ENCODE measurements at regions not wholly inside any gene's neighbourhood (a gene's known extent, or its start where the extent isn't known, plus 50 kb on each side); places are given as distances from the start of the nearest gene placed in this dataset.
"Not testable (repeated sequence)": the region's sequence is repeated elsewhere in the genome, so short reads cannot be mapped to it uniquely, and the experiment has no call there.

DNA sequence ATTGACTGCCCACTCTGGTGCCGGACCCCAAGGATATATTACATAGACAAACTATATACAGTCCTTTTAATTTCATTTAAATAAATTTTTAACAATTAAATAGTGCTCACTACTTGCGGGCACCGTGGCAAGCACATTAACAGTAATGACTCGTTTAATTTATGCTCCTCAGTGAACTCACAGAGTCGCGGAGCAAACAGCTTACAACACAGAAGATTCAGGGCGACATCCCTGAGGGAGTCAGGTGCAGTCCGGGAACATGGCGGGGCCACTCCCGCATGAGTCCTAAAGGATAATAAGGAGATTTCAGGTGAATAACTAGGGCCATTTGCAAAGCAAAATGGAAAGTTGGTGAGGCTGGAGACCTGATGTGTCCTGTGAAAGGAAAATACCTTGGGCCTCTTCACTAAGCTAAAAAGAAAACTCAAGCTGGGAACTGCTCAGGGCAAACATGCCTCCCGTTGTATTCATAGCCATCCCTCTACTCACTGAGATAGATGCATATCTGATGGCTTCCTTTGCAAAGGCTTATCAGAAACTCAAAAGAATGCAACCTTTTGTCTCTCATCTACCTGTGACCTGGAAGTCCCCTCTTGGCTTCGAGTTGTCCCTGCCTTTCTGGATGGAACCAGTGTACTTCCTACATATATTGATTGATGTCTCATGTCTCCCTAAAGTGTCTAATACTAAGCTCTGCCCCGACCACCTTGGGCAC lies 125.6 kb downstream of the KLF6 start:
- DNase-seq, result no peak

DNA sequence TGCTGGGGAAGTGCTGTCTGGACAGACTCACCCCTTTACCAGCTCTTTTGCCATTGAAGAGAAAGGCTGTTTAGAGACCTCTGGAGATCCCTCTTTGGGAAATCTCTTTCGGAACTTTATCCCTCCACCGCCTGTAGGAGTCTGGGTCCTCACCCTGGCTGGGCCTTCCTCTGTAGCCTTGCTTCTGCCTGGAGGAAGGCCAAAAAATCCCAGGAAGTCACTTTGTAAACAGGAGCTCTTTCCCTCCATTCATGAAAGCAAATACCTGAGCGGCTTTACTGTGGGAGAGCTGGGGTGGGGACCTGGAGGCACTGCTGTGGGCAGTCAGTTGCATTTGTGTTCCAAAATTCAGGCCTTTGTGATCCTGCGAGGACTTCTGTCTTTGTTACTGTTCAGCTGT lies 126.2 kb downstream of the KLF6 start:
- no peak for DNase-seq

DNA sequence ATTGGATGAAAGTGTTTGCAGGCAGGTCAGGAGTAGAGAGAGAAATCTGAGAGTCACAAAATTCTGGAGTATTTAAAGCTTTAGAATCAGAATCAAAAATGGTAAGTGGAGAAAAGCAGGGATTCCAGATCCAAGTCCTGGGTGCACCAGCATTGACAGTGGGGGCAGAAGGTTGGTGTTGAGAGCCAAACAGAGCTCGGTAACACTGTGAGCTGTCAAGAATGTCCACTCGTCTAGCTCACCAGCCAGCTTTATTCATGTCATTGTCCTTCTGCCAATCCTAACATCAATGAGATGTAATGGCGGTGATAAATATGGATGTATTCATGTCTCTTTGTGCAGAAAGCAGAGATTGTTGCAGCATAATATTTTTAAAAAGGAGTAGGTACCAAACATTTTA lies 128.8 kb downstream of the KLF6 start:
- no peak for DNase-seq

DNA sequence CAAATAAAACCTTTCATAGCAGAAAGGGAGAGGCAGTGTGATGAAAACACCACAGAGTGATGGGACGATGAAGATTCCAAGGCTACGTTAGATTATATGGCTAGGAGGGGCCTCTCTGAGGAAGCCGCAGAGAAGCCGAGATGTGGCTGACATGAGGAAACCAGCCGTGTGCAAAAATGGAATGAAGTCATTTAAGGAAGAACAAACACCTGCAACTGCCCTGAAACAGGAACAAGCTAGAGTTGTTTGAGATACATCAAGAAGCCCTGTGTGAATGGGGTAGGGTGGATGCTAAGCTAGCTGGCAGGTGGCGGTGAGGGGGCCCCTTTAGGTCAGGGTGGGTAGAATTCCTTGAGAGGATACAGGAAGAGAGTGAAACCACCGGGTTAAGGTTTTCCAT lies 129.5 kb downstream of the KLF6 start:
- DNase-seq, result no peak

DNA sequence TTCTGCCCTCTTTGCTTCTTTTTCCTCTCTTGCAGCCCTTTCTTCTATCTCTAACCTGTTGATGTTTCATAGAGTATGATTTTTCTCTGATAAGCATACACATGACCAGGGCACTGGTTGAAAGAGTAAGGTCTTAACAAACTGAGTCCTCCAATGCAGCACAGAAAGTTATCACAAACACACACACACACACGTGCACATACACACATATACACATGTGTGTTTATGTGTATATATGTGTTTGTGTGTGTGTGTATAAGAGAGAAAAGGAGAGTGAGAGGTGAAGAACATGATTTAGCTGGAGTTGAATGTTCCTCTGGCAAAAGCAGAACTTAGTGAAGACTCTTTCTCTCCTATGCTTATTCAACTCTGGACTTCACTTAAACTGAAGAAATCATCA lies 130.0 kb downstream of the KLF6 start:
- DNase-seq, result no peak

DNA sequence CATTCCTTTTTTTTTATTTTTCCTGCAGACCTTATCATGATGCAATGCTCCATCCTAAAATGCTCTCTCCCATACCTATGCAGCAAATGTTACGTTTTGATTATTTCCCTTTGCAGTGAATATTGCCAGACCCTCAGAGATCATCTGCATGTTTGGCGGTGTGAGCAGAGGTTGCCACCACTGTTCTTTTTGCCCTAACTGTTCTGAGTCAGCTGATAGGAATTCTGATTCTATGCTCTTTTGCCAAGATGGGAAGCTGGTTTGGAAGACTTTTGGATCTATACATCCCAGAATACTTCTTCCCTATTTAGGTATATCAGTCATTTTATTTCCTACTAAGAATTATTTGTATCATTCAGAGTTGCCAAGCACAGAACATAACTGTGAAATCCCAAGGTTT lies 130.5 kb downstream of the KLF6 start:
- no peak for DNase-seq

DNA sequence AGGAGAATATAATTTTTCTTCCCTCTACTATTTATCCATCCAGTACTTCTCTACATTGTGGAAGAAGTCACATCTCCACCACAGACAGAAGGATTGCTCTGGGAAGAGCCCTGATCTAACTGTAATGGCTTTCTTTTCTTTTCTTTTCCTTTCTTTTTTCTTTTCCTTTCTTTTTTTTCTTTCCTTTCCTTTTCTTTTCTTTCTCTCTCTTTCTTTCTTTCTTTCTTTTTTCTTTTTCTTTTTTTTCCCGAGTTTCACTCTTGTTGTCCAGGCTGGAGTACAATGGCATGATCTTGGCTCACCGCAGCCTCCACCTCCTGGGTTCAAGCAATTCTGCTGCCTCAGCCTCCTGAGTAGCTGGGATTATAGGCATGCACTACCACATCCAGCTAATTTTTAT lies 131.7 kb downstream of the KLF6 start:
- DNase-seq, result not testable (repeated sequence)

DNA sequence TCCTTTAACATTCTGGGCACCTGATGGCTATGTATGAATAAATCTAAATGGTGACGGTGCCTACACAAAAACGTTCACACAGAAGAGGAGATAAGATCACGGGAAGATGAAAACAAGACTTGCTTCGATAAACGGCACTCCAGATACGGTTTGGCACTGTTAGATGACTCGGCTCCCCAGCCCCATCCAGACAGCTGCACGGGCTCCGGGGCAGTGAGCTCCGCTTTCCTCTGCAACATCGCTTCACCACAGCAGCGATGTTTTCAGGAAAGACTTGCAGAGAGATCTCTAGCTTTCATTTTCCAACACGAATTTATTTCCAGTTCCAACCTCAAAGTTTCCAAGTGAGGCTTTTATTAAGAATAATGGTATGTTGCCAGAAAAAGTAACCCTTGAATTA lies 132.1 kb downstream of the KLF6 start:
- peak; percentile 64 for DNase-seq

DNA sequence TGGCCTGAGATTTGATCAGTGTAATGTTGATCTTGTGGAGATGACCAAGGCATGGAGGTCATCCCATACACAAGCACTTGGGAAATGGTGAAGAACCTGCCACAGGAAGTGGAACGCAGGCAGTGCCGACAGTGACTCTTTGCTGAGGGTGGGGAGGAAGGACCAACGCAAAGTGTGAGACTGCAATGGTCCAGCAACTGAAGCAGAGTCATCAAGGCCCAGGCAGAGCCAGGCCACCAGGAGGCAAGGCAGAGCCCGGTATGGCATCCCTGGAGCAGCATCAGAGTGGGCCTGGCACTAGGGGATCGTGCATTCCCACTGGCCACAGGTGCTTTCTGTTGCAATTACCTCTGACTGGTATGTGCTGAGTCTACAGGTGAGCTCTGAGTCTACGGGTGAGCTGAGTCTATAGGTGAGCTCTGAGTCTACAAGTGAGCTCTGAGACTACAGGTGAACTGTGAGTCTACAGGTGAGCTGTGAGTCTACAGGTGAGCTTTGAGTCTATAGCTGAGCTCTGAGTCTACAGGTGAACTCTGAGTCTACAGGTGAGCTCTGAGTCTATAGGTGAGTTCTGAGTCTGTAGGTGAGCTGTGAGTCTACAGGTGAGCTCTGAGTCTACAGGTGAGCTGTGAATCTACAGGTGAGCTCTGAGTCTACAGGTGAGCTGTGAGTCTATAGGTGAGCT lies 132.9 kb downstream of the KLF6 start:
- no peak for DNase-seq

DNA sequence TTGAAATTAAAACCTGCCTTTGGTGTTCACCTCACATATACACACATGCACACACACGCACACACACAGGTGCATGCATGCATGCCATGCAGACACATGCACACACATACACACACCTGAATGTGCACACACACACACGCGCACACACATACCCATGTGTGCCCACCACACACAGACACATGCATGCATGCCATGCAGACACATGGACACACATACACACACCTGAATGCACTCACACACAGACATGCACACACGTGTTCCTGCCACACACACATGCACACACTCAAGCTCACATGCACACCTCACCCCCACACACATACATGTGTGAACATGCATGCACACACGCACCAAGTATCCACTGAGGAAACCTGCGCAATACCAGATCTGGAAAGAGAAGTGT lies 136.4 kb downstream of the KLF6 start:
- no peak for DNase-seq

DNA sequence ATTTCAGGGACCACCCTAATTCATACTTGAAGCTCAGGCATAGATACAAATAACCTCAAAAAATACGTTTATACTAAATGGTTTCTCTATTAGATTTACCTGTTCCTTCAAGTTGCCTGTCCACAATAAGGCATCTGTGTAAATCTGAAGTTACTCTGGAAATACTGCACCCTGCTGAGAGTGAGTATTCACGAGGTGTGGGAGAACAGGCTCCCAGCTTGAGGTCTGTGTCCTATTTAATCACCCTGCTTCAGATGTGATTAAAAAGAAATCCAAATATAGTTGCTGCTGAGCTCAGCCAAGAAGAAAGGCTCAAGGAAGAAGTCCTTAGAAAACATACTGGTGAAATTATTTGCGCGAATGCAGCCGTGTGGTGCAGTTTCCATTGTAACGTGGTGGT lies 136.8 kb downstream of the KLF6 start:
- no peak for DNase-seq

DNA sequence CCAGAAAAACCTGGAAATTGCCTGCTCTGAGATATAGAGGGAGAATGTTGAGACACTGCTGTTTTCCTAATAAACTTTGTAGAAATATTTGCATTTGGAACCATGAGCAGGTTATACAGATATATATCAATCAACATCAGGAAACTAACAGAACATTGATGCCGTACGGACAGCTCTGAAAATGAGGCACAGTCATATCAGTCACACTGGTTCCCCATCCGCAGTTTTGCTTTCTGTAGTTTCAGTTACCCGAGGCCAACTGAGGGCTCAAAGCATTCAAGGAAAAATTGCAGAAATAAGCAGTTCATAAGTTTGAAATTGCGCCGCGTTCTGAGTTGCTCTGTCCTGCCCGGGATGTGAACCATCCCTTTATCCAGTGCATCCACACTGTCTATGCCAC lies 137.9 kb downstream of the KLF6 start:
- no peak for DNase-seq

DNA sequence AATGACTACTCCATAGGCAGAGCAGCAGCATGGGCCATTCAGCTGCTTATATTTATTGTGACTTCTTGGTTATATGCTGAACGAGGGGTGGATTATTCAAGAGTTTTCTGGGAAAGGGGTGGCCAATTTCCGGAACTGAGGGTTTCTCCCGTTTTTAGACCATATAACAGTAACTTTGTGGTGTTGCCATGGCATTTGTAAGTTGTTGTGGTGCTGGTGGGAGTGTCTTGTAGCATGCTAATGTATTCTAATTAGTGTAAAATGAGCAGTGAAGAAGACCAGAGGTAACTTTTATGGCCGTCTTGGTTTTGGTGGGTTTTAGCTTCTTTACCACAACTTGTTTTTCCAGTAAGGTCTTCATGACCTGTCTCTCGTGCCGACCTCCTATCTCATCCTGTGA lies 139.6 kb downstream of the KLF6 start:
- no peak for DNase-seq

DNA sequence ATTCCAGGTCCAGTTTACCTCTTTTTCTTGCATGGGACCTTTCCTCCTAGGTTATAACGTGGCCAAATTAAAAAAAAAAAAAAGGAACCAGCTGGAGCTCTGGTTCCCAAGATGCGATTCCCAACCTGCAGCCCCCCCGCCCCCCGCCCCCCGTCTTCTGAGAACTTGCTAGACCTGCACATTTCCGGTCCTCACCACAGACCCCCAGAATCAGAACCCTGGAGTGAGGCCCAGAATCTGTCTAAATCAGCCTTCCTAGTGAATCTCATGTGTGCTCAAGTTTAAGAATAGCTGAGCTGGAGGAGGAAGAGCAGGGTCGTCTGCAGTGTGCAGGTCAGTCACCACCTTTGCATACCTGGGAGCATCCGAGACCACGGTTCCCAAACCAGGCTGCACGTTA lies 144.2 kb downstream of the KLF6 start:
- DNase-seq, result peak; percentile 22

DNA sequence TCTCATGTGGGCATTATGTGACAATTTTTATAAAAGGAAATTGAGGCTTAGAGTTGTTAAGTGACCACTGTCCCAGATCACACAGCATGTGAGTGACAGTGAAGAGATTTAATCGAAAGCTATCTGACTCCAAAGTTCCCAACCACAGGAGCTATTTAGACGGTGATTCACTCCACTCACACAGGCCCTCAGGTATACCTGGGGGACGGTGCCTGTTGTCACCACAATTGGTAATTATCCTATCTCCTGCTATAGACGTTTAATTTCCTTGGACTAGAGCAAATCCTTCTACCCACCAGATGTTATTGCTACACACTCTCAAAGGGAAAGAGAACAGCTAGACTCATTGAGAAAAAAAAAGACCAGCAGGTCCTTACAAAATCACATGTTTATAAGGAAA lies 145.5 kb downstream of the KLF6 start:
- no peak for DNase-seq

DNA sequence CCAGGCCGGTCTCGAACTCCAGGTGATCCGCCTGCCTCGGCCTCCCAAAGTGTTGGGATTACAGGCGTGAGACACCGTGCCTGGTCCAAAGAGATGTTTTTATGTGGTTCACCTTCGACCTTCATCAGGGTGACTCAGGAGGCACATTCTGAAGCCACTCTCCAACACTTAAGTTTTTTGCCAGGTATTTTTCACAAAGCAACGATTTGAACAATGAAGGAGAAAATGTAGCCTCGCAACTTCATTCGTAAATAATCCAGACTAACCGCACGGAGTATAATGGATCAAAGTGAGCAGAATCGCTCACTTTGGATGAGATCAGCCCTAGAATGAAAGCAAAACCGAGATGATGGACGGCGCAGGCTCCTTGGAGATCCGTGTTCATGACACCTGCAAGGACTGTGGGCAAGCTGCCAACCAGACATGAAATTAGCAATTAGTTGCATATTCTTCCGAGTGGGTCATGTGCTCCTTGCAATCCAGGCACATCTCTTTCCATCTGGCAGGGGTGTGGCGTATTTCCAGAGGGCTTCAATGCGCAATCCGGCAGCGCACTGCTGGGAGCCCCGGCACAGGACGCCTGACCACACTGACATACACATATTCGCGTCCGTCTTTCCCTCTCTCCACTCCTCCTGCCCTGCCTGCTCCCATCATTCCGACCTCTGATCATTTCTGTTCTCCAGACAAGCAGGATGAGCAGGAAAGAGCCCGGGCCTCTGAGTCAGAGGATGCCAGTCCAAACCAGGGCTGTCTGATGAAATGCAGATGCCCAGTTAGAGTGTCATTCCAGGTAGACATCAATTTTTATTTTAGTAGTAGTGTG lies 148.4 kb downstream of the KLF6 start:
- peak; percentile 66 for DNase-seq

DNA sequence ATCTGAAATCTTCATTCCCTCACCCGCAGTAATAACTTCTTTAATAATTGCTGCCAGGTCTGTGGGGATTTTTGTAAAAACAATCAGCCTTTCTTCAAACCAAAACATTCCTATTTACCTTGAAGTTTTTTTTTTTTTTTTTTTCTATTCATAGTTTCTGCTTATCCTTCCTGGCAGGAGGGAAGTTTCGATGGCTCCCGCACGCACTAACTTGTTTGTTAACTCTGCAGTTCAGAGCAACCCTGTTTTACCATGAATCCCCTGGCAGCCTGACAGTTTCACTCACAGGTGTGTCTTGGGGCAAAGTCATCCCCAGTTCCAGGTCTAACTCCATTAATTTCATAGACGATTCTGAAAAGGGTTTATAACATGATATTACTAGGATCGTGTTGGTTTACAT lies 149.3 kb downstream of the KLF6 start:
- DNase-seq, result peak; percentile 49

DNA sequence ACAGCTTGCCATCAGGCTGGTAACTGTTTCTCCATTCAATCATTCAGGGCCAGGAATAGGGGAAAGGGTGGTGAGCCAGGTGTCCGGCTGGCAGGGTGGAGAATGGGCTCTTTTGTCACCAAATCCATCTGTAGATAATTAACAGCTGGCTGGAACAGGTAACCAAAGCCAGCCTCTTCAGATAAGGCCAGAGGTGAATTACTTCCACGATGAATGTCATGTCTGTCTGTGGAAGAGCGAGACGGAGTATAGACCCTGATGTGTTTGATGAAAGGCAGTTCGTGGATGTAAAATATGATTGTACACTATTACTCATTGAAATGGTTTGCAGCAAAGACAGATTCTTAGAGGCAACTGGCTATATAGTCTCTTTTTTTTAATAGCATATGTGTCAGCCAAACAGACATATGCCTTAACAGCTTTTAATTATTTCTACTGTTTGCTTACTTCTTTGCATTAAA lies 149.8 kb downstream of the KLF6 start:
- no peak for DNase-seq

DNA sequence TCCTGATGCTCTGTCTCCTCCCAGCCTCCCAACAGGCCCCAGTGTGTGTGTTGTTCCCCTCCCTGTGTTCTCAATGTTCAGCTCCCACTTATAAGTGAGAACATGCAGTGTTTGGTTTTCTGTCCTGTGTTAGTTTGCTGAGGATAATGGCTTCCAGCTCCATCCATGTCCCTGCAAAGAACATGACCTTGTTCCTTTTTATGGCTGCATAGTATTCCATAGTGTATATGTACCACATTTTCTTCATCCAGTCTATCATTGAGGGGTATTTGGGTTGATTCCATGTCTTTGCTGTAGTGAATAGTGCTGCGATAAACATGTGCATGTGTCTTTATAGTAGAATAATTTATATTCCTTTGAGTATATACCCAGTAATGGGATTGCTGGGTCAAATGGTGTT lies 150.4 kb downstream of the KLF6 start:
- not testable (repeated sequence) for DNase-seq

DNA sequence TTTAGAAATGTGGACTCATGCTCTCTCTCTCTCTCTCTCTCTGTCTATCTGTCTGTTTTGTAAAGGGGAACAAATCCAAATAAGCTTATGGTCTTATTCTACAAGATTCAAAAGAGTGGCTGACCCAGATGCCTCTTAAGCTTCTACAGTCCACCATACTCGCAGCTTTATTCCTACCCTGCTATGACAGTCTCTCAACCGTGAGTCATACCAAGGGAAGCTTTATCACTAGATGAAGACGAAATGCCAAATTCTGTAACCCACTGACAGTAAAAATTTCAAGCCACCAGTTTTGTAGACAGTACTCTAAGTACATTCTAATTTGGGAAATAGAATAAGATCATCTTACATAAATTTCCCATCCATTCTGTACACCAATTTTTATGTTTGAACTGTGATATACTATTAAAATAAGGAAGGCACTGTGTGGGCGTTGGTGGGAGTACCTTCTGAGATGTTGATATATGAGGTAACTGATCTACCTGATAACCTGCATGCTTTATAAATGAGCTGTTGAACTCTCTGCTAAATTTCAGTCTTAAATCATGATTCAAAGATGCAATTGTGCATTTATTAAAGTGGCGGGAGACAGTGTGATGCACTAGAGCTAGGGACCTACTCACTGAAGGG lies 153.2 kb downstream of the KLF6 start:
- no peak for DNase-seq

DNA sequence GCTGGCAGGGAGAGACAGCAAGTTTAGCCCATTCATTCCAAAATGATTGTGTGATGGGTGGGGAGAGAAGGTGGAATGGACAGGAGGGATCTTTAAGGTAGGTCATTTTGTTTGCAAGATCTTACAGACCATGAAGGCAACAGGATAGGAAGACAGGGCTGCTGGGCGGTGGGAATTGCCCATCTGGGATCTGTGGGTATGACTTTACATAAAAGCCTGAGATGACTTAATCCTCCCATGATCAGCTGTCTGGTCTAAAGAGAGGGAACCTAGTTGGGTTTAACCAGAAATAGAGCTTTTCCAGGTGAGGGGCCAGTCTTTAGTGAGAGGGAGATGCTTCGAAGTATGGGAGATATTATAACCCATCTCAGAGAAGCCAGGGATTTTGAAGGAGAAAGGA lies 153.7 kb downstream of the KLF6 start:
- no peak for DNase-seq

DNA sequence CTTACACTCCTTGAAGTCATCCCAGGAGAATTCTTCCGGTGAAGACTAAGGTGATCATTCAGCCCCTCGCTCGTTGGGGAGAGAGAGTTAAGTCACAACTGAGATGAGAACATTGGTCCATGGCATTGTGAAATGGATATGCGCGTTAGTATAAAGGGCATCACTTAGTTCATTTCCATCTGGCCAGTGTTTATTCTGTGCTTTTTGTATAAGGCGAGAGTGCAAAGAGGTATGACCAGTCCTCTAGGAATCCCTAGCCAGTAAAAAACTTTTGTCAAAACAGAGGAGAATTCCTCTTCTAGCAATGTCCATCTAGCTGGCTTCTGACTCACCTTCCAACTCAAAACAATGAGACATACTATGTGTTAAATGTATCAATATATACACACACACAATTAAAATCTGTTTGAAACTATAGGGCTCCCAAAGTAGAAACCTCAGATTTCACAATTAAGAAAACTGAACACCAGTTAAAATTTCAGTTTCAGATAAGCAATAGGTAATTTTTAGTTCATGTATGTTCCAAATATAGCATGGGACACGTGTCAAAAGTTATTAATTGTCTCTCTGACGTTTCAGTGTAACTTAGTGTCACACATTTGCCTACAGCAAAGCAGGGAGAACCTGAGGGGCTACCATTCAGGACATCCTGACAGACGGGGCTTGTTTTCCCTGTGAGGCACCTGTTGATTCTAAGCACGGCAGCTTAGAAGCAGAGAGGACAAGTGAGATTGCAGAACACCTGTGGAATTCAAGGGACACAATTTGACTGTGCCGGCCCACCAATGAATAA lies 158.9 kb downstream of the KLF6 start:
- DNase-seq, result no peak
